Effector memory CD4-positive, alpha-beta T cell (primary cell): ENCODE measurements at regions not wholly inside any gene's neighbourhood (a gene's known extent, or its start where the extent isn't known, plus 50 kb on each side); places are given as distances from the start of the nearest gene placed in this dataset.
"Not testable (repeated sequence)": the region's sequence is repeated elsewhere in the genome, so short reads cannot be mapped to it uniquely, and the experiment has no call there.

Experiments
- DNase-seq, 3 donors: peaks; one replicate each; pipeline ENCODE4 v3.0.0-alpha.2; 2020
- H3K27ac ChIP-seq: 2 replicates; pipeline ENCODE4 v1.7.0; 2013; ENCODE audit warnings: mild to moderate bottlenecking, low read length, moderate library complexity; ENCODE audit not compliant: insufficient read depth, poor library complexity, severe bottlenecking
- H3K27me3 ChIP-seq: replicated peaks from 2 replicates; pipeline ENCODE4 v1.7.0; 2013; ENCODE audit warnings: mild to moderate bottlenecking, low read length; ENCODE audit not compliant: insufficient read depth, control insufficient read depth, poor library complexity, severe bottlenecking
- H3K36me3 ChIP-seq: 2 replicates; pipeline ENCODE4 v1.7.0; 2013; ENCODE audit warnings: mild to moderate bottlenecking, low read length, moderate library complexity; ENCODE audit not compliant: control insufficient read depth, insufficient read depth
- H3K4me1 ChIP-seq: 2 replicates; pipeline ENCODE4 v1.7.0; 2013; ENCODE audit warnings: low read length, mild to moderate bottlenecking; ENCODE audit not compliant: control insufficient read depth, insufficient read depth, poor library complexity, severe bottlenecking
- H3K4me3 ChIP-seq: 2 replicates; pipeline ENCODE4 v1.7.0; 2013; ENCODE audit warnings: low read length, low read depth, mild to moderate bottlenecking; ENCODE audit not compliant: insufficient read depth, poor library complexity, severe bottlenecking
- H3K9me3 ChIP-seq: 2 replicates; pipeline ENCODE4 v1.7.0; 2013; ENCODE audit warnings: mild to moderate bottlenecking, low read length, moderate library complexity; ENCODE audit not compliant: control insufficient read depth

GRCh38 chr13:24617256-24618010 lies 62.8 kb upstream of the ATP12A start:
- H3K9me3 ChIP-seq, result no peaks in the 10 kb centered on the region
- H3K27me3 ChIP-seq, result no peaks in the 10 kb centered on the region
- H3K4me1 ChIP-seq, result peaks cover 12% of the 10 kb centered on the region
- H3K36me3 ChIP-seq, result no peaks in the 10 kb centered on the region
- no peak overlapping the region for H3K4me3 ChIP-seq
- no peak overlapping the region for H3K27ac ChIP-seq
- DNase-seq, result no peak

GRCh38 chr13:24618011-24618955 lies 61.9 kb upstream of the ATP12A start:
- Histone ChIP-seq H3K27me3 (no peaks in the 10 kb centered on the region), H3K4me1 (peaks cover 12% of the 10 kb centered on the region), H3K27ac (peak overlapping the region; percentile 24), H3K4me3 (no peak overlapping the region), H3K36me3 (no peaks in the 10 kb centered on the region), H3K9me3 (no peaks in the 10 kb centered on the region)
- DNase-seq, result peak; percentile 21 to 48 (median 45)

GRCh38 chr13:24619282-24619681 lies 60.9 kb upstream of the ATP12A start:
- H3K4me3 ChIP-seq, result no peak overlapping the region
- no peaks in the 10 kb centered on the region for H3K9me3 ChIP-seq
- H3K27ac ChIP-seq, result no peak overlapping the region
- no peak for DNase-seq
- H3K27me3 ChIP-seq, result no peaks in the 10 kb centered on the region
- no peaks in the 10 kb centered on the region for H3K36me3 ChIP-seq
- H3K4me1 ChIP-seq, result peaks cover 12% of the 10 kb centered on the region

- H3K4me1 ChIP-seq, result peaks cover 30% of the 10 kb centered on the region
- not testable (repeated sequence) for H3K9me3 ChIP-seq, H3K27ac ChIP-seq, H3K27me3 ChIP-seq, H3K36me3 ChIP-seq, DNase-seq, H3K4me3 ChIP-seq
These were observed 57.6 kb upstream of the ATP12A start for GRCh38 chr13:24622481-24623148.

GRCh38 chr13:24623149-24623665 lies 57.0 kb upstream of the ATP12A start:
- peaks cover 28% of the 10 kb centered on the region for H3K4me1 ChIP-seq
- no peak overlapping the region for H3K27ac ChIP-seq
- no peaks in the 10 kb centered on the region for H3K9me3 ChIP-seq
- H3K36me3 ChIP-seq, result no peaks in the 10 kb centered on the region
- no peak overlapping the region for H3K4me3 ChIP-seq
- H3K27me3 ChIP-seq, result no peaks in the 10 kb centered on the region
- DNase-seq, result no peak

GRCh38 chr13:24624363-24624762 lies 55.8 kb upstream of the ATP12A start:
- no peak for DNase-seq
- no peaks in the 10 kb centered on the region for H3K27me3 ChIP-seq
- no peaks in the 10 kb centered on the region for H3K9me3 ChIP-seq
- no peak overlapping the region for H3K4me3 ChIP-seq
- H3K27ac ChIP-seq, result no peak overlapping the region
- no peaks in the 10 kb centered on the region for H3K36me3 ChIP-seq
- peaks cover 18% of the 10 kb centered on the region for H3K4me1 ChIP-seq

- Histone ChIP-seq H3K4me3 (no peak overlapping the region), H3K27me3 (no peaks in the 10 kb centered on the region), H3K27ac (no peak overlapping the region), H3K36me3 (no peaks in the 10 kb centered on the region), H3K9me3 (no peaks in the 10 kb centered on the region), H3K4me1 (peaks cover 18% of the 10 kb centered on the region)
- DNase-seq, result no peak
These were observed 55.4 kb upstream of the ATP12A start for GRCh38 chr13:24624801-24625231.

- DNase-seq, result no peak
- Histone ChIP-seq H3K4me1 (peaks cover 18% of the 10 kb centered on the region), H3K27ac (peak overlapping the region; percentile 21)
These were observed 54.9 kb upstream of the ATP12A start for GRCh38 chr13:24625331-24625731.

GRCh38 chr13:24625870-24626849 lies 54.0 kb upstream of the ATP12A start:
- no peak for DNase-seq
- Histone ChIP-seq H3K9me3 (no peaks in the 10 kb centered on the region), H3K27me3 (no peaks in the 10 kb centered on the region), H3K4me3 (peak overlapping the region; percentile 23), H3K4me1 (peaks cover 18% of the 10 kb centered on the region), H3K36me3 (no peaks in the 10 kb centered on the region), H3K27ac (peak overlapping the region; percentile 21)

More at GRCh38 chr13:24625331-24625731, 54.9 kb upstream of the ATP12A start:
- Histone ChIP-seq H3K4me3 (no peak overlapping the region), H3K9me3 (no peaks in the 10 kb centered on the region), H3K36me3 (no peaks in the 10 kb centered on the region), H3K27me3 (no peaks in the 10 kb centered on the region)
